ENCODE measurements at regions not wholly inside any gene's neighbourhood (a gene's known extent, or its start where the extent isn't known, plus 50 kb on each side); places are given as distances from the start of the nearest gene placed in this dataset.

GRCh38 chr11:101354801-101355200 lies 225.2 kb upstream of the PGR start:
- TF ChIP-seq CTCF (IDR thresholded peaks at IDR 0.05; ENCODE audit: low read depth, low read length) = no peak
- TF ChIP-seq MAX (IDR thresholded peaks at IDR 0.05; ENCODE audit: low read depth, low read length) = no peak
- TF ChIP-seq POLR2A (IDR thresholded peaks at IDR 0.05; ENCODE audit: extremely low read depth, insufficient read length) = no peak

Measured in NB4 (cell line).